Loucy (cell line): ENCODE measurements at regions not wholly inside any gene's neighbourhood (a gene's known extent, or its start where the extent isn't known, plus 50 kb on each side); places are given as distances from the start of the nearest gene placed in this dataset.

ENCODE experiments used
- EZH2phosphoT487 ChIP-seq: fragments of 200-600 bp; IDR thresholded peaks from 2 replicates; pipeline ENCODE4 v1.6.1; 2018; ENCODE audit warnings: antibody characterized with exemption, mild to moderate bottlenecking, moderate library complexity, borderline replicate concordance
- TF ChIP-seq, protein P1 (sequence below): fragments of 200-600 bp; sonication (generic); conservative IDR thresholded peaks from 2 replicates; pipeline ENCODE4 v1.5.1; 2014; ENCODE audit warnings: mild to moderate bottlenecking, antibody characterized with exemption, low read length

DNA sequence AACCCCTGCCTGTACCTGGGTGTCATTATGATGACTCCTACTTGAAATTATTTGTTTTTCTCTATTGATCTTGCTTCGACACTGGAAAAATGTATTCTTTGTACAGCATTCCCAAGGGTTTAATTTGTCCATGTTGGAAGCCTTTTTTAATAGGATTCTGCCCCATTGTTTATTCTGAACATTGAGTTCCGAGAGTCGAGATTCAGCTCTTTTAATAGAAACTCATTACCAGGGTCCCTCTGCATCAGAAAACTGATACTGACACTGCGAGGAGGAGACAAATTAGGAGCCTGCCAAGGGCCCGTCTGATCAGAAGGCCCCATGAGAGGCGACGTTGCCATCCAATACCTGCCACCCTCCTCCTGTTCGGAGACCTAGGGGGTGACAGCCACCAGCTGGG lies 260.5 kb upstream of the ZMIZ1 start:
- TF ChIP-seq, protein P1, sequence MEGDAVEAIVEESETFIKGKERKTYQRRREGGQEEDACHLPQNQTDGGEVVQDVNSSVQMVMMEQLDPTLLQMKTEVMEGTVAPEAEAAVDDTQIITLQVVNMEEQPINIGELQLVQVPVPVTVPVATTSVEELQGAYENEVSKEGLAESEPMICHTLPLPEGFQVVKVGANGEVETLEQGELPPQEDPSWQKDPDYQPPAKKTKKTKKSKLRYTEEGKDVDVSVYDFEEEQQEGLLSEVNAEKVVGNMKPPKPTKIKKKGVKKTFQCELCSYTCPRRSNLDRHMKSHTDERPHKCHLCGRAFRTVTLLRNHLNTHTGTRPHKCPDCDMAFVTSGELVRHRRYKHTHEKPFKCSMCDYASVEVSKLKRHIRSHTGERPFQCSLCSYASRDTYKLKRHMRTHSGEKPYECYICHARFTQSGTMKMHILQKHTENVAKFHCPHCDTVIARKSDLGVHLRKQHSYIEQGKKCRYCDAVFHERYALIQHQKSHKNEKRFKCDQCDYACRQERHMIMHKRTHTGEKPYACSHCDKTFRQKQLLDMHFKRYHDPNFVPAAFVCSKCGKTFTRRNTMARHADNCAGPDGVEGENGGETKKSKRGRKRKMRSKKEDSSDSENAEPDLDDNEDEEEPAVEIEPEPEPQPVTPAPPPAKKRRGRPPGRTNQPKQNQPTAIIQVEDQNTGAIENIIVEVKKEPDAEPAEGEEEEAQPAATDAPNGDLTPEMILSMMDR = no peak
- no peak for TF ChIP-seq EZH2phosphoT487
